Ovary (tissue), 3 donors: ENCODE measurements at regions not wholly inside any gene's neighbourhood (a gene's known extent, or its start where the extent isn't known, plus 50 kb on each side); places are given as distances from the start of the nearest gene placed in this dataset.

Experiments used
- EP300 ChIP-seq: sonication (generic); formaldehyde crosslinking; IDR thresholded peaks from one replicate; pipeline ENCODE4 v1.6.1; 2017; ENCODE audit warnings: antibody characterized with exemption
- TF ChIP-seq, protein P1 (sequence below), 3 donors: fragments of 450-650 bp in 2 of 3; fragments of 200-600 bp in 1 of 3; IDR thresholded peaks; one replicate each; pipeline versions ENCODE4 v1.5.1 to v1.8.0; 2016 to 2022; ENCODE audit warnings: antibody characterized with exemption in 3 of 3, mild to moderate bottlenecking in 1 of 3
- donor health status: DM: no; HTN: no; CAD: no.

DNA sequence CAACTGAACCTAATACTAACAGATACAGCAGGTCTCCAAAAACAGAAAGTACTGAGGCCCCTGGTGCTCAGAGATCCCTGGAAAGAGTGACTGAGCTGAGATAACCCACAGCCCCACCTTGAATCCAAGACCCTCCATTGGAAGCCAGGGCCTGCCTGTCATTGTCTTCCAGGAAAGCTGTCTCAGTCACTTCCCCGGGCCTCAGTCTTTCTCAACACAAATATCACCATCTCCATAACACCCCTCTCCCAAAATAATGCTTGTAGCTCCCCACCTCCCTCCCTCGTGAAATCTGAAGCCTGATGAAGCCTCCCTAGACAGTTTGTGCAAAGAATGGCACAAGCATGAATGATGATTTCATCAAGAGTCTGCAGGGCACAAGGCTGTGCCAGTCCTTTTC, 138.2 kb upstream of the LRFN2 start:
- TF ChIP-seq EP300 = no peak
- TF ChIP-seq, protein P1, sequence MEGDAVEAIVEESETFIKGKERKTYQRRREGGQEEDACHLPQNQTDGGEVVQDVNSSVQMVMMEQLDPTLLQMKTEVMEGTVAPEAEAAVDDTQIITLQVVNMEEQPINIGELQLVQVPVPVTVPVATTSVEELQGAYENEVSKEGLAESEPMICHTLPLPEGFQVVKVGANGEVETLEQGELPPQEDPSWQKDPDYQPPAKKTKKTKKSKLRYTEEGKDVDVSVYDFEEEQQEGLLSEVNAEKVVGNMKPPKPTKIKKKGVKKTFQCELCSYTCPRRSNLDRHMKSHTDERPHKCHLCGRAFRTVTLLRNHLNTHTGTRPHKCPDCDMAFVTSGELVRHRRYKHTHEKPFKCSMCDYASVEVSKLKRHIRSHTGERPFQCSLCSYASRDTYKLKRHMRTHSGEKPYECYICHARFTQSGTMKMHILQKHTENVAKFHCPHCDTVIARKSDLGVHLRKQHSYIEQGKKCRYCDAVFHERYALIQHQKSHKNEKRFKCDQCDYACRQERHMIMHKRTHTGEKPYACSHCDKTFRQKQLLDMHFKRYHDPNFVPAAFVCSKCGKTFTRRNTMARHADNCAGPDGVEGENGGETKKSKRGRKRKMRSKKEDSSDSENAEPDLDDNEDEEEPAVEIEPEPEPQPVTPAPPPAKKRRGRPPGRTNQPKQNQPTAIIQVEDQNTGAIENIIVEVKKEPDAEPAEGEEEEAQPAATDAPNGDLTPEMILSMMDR (IDR thresholded peaks at IDR 0.05) = no peak
